HUES6 (cell line): ENCODE measurements at regions not wholly inside any gene's neighbourhood (a gene's known extent, or its start where the extent isn't known, plus 50 kb on each side); places are given as distances from the start of the nearest gene placed in this dataset.

Experiments used
- H3K27ac ChIP-seq: 2 replicates; pipeline ENCODE4 v1.7.0; 2013; ENCODE audit warnings: low read depth, mild to moderate bottlenecking, low read length, inconsistent platforms
- H3K27me3 ChIP-seq: 2 replicates; pipeline ENCODE4 v1.6.1; 2013; ENCODE audit warnings: low read length; ENCODE audit not compliant: control insufficient read depth, insufficient read depth
- H3K36me3 ChIP-seq: 2 replicates; pipeline ENCODE4 v1.6.1; 2013; ENCODE audit warnings: low read length; ENCODE audit not compliant: control insufficient read depth, insufficient read depth
- H3K4me1 ChIP-seq: 2 replicates; pipeline ENCODE4 v1.6.1; 2013; ENCODE audit warnings: low read length; ENCODE audit not compliant: control insufficient read depth, insufficient read depth
- H3K4me3 ChIP-seq: 2 replicates; pipeline ENCODE4 v1.5.1; 2013; ENCODE audit warnings: low read depth, low read length
- H3K9ac ChIP-seq: one replicate; pipeline ENCODE4 v1.6.1; 2013; ENCODE audit warnings: mild to moderate bottlenecking, low read length
- H3K9me3 ChIP-seq: 2 replicates; pipeline ENCODE4 v1.6.1; 2013; ENCODE audit warnings: low read depth, low read length; ENCODE audit not compliant: control insufficient read depth, insufficient read depth

DNA sequence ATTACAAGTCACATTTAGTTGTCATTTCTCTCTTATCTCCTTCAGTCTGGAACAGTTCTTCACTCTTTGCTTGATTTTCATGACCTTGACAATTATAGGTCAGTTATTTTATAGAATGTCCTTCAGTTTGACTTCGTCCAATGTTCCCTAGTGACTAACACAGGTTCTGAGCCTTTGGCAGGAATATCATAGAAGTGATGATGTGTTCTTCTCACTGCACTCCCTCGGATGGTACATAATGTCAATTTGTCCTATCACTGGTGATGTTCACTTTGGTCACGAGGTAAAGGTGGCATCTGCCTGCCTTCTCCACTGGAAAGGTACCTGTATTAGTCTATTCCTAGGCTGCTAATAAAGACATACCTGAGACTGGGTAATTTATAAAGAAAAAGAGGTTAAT is 126.0 kb upstream of the PTPN3 start:
- Histone ChIP-seq H3K27me3 (peaks cover 5% of the 10 kb centered on the region; the same call in 1 of the 2 replicates), H3K27ac (no peak overlapping the region), H3K36me3 (no peaks in the 10 kb centered on the region), H3K4me3 (no peak overlapping the region), H3K4me1 (no peaks in the 10 kb centered on the region), H3K9ac (no peak overlapping the region), H3K9me3 (no peaks in the 10 kb centered on the region)

DNA sequence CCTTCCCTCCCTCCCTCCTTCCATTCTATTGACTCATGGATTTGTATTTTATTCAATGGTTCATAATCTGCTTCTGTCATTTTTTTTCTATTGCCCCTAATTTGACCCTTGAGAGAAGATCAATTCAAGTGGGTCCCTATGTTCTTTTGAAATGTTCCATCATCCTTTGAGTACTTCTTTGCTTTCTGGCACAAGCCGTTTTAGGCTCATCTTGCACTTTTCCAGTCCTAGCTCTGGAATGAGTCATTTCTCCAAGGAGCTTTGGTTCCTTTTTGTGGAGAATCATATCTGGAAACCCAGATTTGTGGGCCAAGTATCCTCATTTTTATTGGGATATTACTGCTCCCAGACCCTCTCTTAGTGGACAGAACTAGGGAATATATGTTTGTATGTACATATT is 126.8 kb upstream of the PTPN3 start:
- H3K27ac ChIP-seq: no peak overlapping the region
- H3K4me1 ChIP-seq: no peaks in the 10 kb centered on the region
- H3K9me3 ChIP-seq: no peaks in the 10 kb centered on the region
- no peak overlapping the region for H3K4me3 ChIP-seq
- H3K9ac ChIP-seq: no peak overlapping the region
- H3K27me3 ChIP-seq: peaks cover 5% of the 10 kb centered on the region; the same call in 1 of the 2 replicates
- no peaks in the 10 kb centered on the region for H3K36me3 ChIP-seq

DNA sequence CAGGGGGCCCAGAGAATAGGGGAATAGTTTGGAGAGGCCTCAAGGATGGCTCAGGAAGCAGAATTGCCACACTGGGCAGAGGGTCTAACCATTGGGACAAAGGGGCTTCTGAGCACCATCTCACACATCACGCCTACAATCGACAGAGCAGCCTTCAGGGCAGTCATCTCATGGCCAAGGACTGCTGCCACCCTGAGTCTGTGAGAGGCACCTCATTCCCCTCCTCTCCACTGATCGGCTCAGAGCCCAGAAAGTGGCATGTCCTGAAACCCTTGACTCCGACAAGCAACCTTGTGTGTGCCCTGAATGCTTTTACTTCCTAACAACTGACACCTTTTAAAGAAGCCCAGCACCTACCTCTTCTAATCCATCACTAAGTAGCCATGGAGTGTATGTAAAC is 128.9 kb upstream of the PTPN3 start:
- H3K27ac ChIP-seq: no peak overlapping the region
- no peaks in the 10 kb centered on the region for H3K36me3 ChIP-seq
- no peak overlapping the region for H3K9ac ChIP-seq
- H3K9me3 ChIP-seq: 0 out of 2 replicates have a peak, but pooled peaks cover 2% of the 10 kb centered on the region
- peaks cover 5% of the 10 kb centered on the region; the same call in 1 of the 2 replicates for H3K27me3 ChIP-seq
- no peak overlapping the region for H3K4me3 ChIP-seq
- no peaks in the 10 kb centered on the region for H3K4me1 ChIP-seq

- Histone ChIP-seq H3K9ac (no peak overlapping the region), H3K4me1 (no peaks in the 10 kb centered on the region), H3K36me3 (no peaks in the 10 kb centered on the region), H3K4me3 (no peak overlapping the region), H3K27me3 (peaks cover 8% of the 10 kb centered on the region), H3K9me3 (0 out of 2 replicates have a peak, but pooled peaks cover 4% of the 10 kb centered on the region), H3K27ac (no peak overlapping the region)
Observed at GRCh38 chr9:109629615-109630014, 131.5 kb upstream of the PTPN3 start.

- Histone ChIP-seq H3K27me3 (peaks cover 27% of the 10 kb centered on the region), H3K9ac (no peak overlapping the region), H3K9me3 (0 out of 2 replicates have a peak, but pooled peaks cover 4% of the 10 kb centered on the region), H3K36me3 (no peaks in the 10 kb centered on the region), H3K4me3 (no peak overlapping the region), H3K27ac (no peak overlapping the region), H3K4me1 (no peaks in the 10 kb centered on the region)
Observed at GRCh38 chr9:109632817-109633216, 134.7 kb upstream of the PTPN3 start.

- Histone ChIP-seq H3K27me3 (peaks cover 86% of the 10 kb centered on the region), H3K9me3 (no peaks in the 10 kb centered on the region), H3K27ac (no peak overlapping the region), H3K4me3 (peak overlapping the region; percentile 72), H3K9ac (no peak overlapping the region), H3K4me1 (no peaks in the 10 kb centered on the region), H3K36me3 (no peaks in the 10 kb centered on the region)
Observed at GRCh38 chr9:109639674-109640579, 140.1 kb upstream of the PALM2AKAP2 start.

GRCh38 chr9:109640580-109641371 is 139.2 kb upstream of the PALM2AKAP2 start:
- no peaks in the 10 kb centered on the region for H3K9me3 ChIP-seq
- H3K27ac ChIP-seq: no peak overlapping the region
- H3K27me3 ChIP-seq: peaks cover 78% of the 10 kb centered on the region
- peak overlapping the region; percentile 72 for H3K4me3 ChIP-seq
- no peak overlapping the region for H3K9ac ChIP-seq
- no peaks in the 10 kb centered on the region for H3K4me1 ChIP-seq
- no peaks in the 10 kb centered on the region for H3K36me3 ChIP-seq

DNA sequence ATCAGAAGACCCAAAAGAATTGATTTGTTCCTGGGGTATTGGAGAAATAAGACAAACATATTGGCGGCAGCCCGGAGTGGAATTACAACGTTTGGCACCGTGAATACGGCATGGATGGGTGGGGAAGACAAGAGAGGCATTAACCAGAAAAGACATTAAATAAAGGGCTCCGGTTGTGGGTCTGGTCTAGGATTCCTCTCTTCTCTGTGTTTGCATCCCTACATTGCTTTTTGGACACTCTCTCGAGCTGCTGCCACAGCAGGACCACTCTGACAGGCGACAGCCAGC is 138.7 kb upstream of the PALM2AKAP2 start:
- no peak overlapping the region; the same call in 1 of the 2 replicates for H3K4me3 ChIP-seq
- no peaks in the 10 kb centered on the region for H3K36me3 ChIP-seq
- no peaks in the 10 kb centered on the region for H3K4me1 ChIP-seq
- H3K9me3 ChIP-seq: no peaks in the 10 kb centered on the region
- H3K27me3 ChIP-seq: peaks cover 75% of the 10 kb centered on the region
- no peak overlapping the region for H3K9ac ChIP-seq
- no peak overlapping the region for H3K27ac ChIP-seq

GRCh38 chr9:109652112-109652511 is 127.9 kb upstream of the PALM2AKAP2 start:
- no peaks in the 10 kb centered on the region for H3K36me3 ChIP-seq
- no peaks in the 10 kb centered on the region for H3K4me1 ChIP-seq
- H3K9me3 ChIP-seq: no peaks in the 10 kb centered on the region
- no peak overlapping the region for H3K4me3 ChIP-seq
- H3K27me3 ChIP-seq: no peaks in the 10 kb centered on the region
- no peak overlapping the region for H3K9ac ChIP-seq
- no peak overlapping the region for H3K27ac ChIP-seq

DNA sequence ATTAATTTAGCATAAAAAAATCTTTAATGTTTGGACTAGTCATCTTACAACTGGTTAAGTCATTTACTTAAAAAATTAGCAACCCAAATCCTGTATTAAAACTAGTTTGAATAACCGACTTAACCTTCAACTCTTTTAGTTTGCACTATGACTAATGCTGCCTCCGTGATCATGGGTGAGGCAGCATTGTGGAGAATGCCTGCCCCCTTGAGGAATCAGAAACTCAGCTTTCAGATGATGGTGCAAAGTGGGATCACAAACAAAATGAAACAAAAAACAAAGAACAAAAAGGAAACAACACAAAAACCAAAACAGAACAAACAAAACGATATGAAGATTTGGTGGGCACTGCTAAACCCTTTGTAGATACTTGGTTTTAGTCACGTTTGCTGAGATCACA is 127.0 kb upstream of the PALM2AKAP2 start:
- H3K4me1 ChIP-seq: no peaks in the 10 kb centered on the region
- no peak overlapping the region for H3K9ac ChIP-seq
- H3K27ac ChIP-seq: no peak overlapping the region
- no peaks in the 10 kb centered on the region for H3K9me3 ChIP-seq
- H3K27me3 ChIP-seq: no peaks in the 10 kb centered on the region
- H3K4me3 ChIP-seq: no peak overlapping the region
- no peaks in the 10 kb centered on the region for H3K36me3 ChIP-seq

- H3K4me1 ChIP-seq: no peaks in the 10 kb centered on the region
- H3K27me3 ChIP-seq: no peaks in the 10 kb centered on the region
- no peak overlapping the region for H3K27ac ChIP-seq
- H3K4me3 ChIP-seq: no peak overlapping the region
- no peak overlapping the region for H3K9ac ChIP-seq
- no peaks in the 10 kb centered on the region for H3K36me3 ChIP-seq
- H3K9me3 ChIP-seq: no peaks in the 10 kb centered on the region
Observed at GRCh38 chr9:109653470-109653869, 126.5 kb upstream of the PALM2AKAP2 start.
